ENCODE measurements at regions not wholly inside any gene's neighbourhood (a gene's known extent, or its start where the extent isn't known, plus 50 kb on each side); places are given as distances from the start of the nearest gene placed in this dataset.
"Not testable (repeated sequence)": the region's sequence is repeated elsewhere in the genome, so short reads cannot be mapped to it uniquely, and the experiment has no call there.

DNA sequence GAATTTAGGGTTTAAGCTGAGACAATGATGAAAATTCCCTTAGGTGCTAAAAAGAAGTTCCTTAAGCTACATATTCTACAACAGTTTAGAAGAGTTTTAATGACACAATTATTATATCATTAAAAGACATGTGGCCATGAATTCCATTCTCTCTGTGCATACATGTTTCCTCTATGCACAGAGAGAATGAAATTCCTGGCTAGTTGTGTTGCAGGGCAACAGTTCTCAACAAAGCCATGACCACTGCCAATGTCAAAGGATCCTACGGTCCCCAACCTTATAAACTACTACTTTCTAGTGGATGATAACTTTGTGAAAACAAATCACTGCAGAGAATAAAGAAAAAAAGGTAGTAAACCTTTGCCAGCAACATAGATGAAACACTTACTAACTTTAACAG lies 122.7 kb downstream of the OTOL1 start:
- no peaks in the 10 kb centered on the region for H3K36me3 ChIP-seq (ENCODE audit: control insufficient read depth in 4 of 4, insufficient read depth in 4 of 4, low read length in 4 of 4)
- H3K9me3 ChIP-seq (ENCODE audit: control insufficient read depth in 4 of 4, insufficient read depth in 3 of 4, low read length in 3 of 4), result no peaks in the 10 kb centered on the region
- no peaks in the 10 kb centered on the region for H3K27me3 ChIP-seq (ENCODE audit: control insufficient read depth in 3 of 3, insufficient read depth in 3 of 3, low read length in 2 of 3)
- TF ChIP-seq, protein P1, sequence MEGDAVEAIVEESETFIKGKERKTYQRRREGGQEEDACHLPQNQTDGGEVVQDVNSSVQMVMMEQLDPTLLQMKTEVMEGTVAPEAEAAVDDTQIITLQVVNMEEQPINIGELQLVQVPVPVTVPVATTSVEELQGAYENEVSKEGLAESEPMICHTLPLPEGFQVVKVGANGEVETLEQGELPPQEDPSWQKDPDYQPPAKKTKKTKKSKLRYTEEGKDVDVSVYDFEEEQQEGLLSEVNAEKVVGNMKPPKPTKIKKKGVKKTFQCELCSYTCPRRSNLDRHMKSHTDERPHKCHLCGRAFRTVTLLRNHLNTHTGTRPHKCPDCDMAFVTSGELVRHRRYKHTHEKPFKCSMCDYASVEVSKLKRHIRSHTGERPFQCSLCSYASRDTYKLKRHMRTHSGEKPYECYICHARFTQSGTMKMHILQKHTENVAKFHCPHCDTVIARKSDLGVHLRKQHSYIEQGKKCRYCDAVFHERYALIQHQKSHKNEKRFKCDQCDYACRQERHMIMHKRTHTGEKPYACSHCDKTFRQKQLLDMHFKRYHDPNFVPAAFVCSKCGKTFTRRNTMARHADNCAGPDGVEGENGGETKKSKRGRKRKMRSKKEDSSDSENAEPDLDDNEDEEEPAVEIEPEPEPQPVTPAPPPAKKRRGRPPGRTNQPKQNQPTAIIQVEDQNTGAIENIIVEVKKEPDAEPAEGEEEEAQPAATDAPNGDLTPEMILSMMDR (IDR thresholded peaks at IDR 0.05; ENCODE audit: control extremely low read depth, extremely low read depth), result no peak
- ATAC-seq (ENCODE audit: insufficient read depth, low FRiP score), result no peak
- no peak overlapping the region for H3K4me3 ChIP-seq
- no peak overlapping the region for H3K27ac ChIP-seq (ENCODE audit: low read depth in 1 of 2, low read length in 1 of 2)
- no peak overlapping the region for H3K9ac ChIP-seq (ENCODE audit: insufficient read depth in 1 of 2, low read length in 2 of 2)
- no peak for DNase-seq
- H3K4me1 ChIP-seq (ENCODE audit: control insufficient read depth in 5 of 5, insufficient read depth in 5 of 5, low read length in 5 of 5), result no peaks in the 10 kb centered on the region
- WGBS, 2 donors, result 76 to 80% methylated on average over 1 of the region's 1 CpG

DNA sequence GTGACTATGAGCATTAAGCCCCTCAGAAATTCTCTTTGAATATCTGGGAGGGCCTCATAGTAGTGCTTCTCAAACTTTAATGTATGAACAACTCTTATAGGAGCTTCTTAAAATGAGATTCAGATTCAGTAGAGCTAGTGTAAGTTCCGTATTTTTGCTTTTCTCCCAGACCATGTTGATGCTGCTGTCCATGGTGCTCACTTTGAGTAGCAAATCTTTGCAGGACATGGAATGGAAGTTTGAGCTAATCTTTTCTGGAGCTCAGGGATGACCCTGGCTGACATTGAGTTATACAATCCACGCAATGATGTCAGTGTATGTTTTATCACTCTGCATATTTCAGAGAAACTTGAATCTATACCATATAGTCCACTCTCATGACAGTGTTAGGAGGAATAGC lies 134.2 kb downstream of the OTOL1 start:
- H3K4me1 ChIP-seq (ENCODE audit: control insufficient read depth in 5 of 5, insufficient read depth in 5 of 5, low read length in 5 of 5), result no peaks in the 10 kb centered on the region
- 62 to 71% methylated on average over 2 of the region's 2 CpGs for WGBS, 2 donors

DNA sequence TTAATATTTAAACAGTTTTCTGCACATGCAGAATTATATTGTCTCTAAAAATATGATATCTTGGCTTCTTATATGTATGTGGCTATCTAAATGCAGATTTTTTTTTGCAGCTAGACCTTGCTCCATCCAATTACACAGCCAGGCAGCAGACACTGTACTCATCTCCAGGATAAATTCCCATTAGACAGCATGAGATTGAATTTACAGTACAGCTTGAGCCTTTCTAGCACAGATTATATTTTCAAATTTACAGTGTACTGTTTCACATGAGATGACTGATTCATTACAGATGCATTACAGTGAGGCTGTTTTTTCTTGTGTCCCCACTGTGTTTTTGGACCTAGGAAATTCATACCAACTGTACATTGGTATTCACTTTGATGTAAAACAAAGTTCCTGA lies 134.9 kb downstream of the OTOL1 start:
- H3K9me3 ChIP-seq (ENCODE audit: control insufficient read depth in 4 of 4, insufficient read depth in 3 of 4, low read length in 3 of 4), result no peaks in the 10 kb centered on the region
- TF ChIP-seq, protein P1 (IDR thresholded peaks at IDR 0.05; ENCODE audit: control extremely low read depth, extremely low read depth), result no peak
- DNase-seq (no peak), ATAC-seq (ENCODE audit: insufficient read depth, low FRiP score) (no peak)
- no peak overlapping the region for H3K27ac ChIP-seq (ENCODE audit: low read depth in 1 of 2, low read length in 1 of 2)
- no peak overlapping the region for H3K4me3 ChIP-seq
- no peak overlapping the region for H3K9ac ChIP-seq (ENCODE audit: insufficient read depth in 1 of 2, low read length in 2 of 2)
- H3K4me1 ChIP-seq (ENCODE audit: control insufficient read depth in 5 of 5, insufficient read depth in 5 of 5, low read length in 5 of 5), result no peaks in the 10 kb centered on the region
- H3K36me3 ChIP-seq (ENCODE audit: control insufficient read depth in 4 of 4, insufficient read depth in 4 of 4, low read length in 4 of 4), result no peaks in the 10 kb centered on the region
- no peaks in the 10 kb centered on the region for H3K27me3 ChIP-seq (ENCODE audit: control insufficient read depth in 3 of 3, insufficient read depth in 3 of 3, low read length in 2 of 3)

More for the DNA sequence above, 134.2 kb downstream of the OTOL1 start:
- DNase-seq (peak in 1 of 3 donors; percentile 47), ATAC-seq (ENCODE audit: insufficient read depth, low FRiP score) (no peak)
- Histone ChIP-seq H3K9me3 (ENCODE audit: control insufficient read depth in 4 of 4, insufficient read depth in 3 of 4, low read length in 3 of 4) (no peaks in the 10 kb centered on the region), H3K27me3 (ENCODE audit: control insufficient read depth in 3 of 3, insufficient read depth in 3 of 3, low read length in 2 of 3) (no peaks in the 10 kb centered on the region), H3K36me3 (ENCODE audit: control insufficient read depth in 4 of 4, insufficient read depth in 4 of 4, low read length in 4 of 4) (no peaks in the 10 kb centered on the region), H3K4me3 (no peak overlapping the region), H3K9ac (ENCODE audit: insufficient read depth in 1 of 2, low read length in 2 of 2) (no peak overlapping the region), H3K27ac (ENCODE audit: low read depth in 1 of 2, low read length in 1 of 2) (no peak overlapping the region)
- TF ChIP-seq, protein P1 (IDR thresholded peaks at IDR 0.05; ENCODE audit: control extremely low read depth, extremely low read depth), result no peak

GRCh38 chr3:161637559-161637958 lies 141.0 kb downstream of the OTOL1 start:
- Histone ChIP-seq H3K9ac (ENCODE audit: insufficient read depth in 1 of 2, low read length in 2 of 2) (no peak overlapping the region), H3K9me3 (ENCODE audit: control insufficient read depth in 4 of 4, insufficient read depth in 3 of 4, low read length in 3 of 4) (no peaks in the 10 kb centered on the region), H3K4me3 (no peak overlapping the region), H3K36me3 (ENCODE audit: control insufficient read depth in 4 of 4, insufficient read depth in 4 of 4, low read length in 4 of 4) (no peaks in the 10 kb centered on the region), H3K4me1 (ENCODE audit: control insufficient read depth in 5 of 5, insufficient read depth in 5 of 5, low read length in 5 of 5) (no peaks in the 10 kb centered on the region), H3K27me3 (ENCODE audit: control insufficient read depth in 3 of 3, insufficient read depth in 3 of 3, low read length in 2 of 3) (no peaks in the 10 kb centered on the region), H3K27ac (ENCODE audit: low read depth in 1 of 2, low read length in 1 of 2) (no peak overlapping the region)
- WGBS, 2 donors, result 56 to 60% methylated on average over 2 of the region's 2 CpGs
- no peak for ATAC-seq (ENCODE audit: insufficient read depth, low FRiP score)
- DNase-seq, result no peak
- TF ChIP-seq, protein P1 (IDR thresholded peaks at IDR 0.05; ENCODE audit: control extremely low read depth, extremely low read depth), result no peak

- not testable (repeated sequence) for DNase-seq; H3K4me1 ChIP-seq (ENCODE audit: control insufficient read depth in 5 of 5, insufficient read depth in 5 of 5, low read length in 5 of 5); H3K27me3 ChIP-seq (ENCODE audit: control insufficient read depth in 3 of 3, insufficient read depth in 3 of 3, low read length in 2 of 3); H3K4me3 ChIP-seq; ATAC-seq (ENCODE audit: insufficient read depth, low FRiP score); H3K36me3 ChIP-seq (ENCODE audit: control insufficient read depth in 4 of 4, insufficient read depth in 4 of 4, low read length in 4 of 4); H3K27ac ChIP-seq (ENCODE audit: low read depth in 1 of 2, low read length in 1 of 2); H3K9me3 ChIP-seq (ENCODE audit: control insufficient read depth in 4 of 4, insufficient read depth in 3 of 4, low read length in 3 of 4); H3K9ac ChIP-seq (ENCODE audit: insufficient read depth in 1 of 2, low read length in 2 of 2)
- 73 to 86% methylated on average over 5 of the region's 5 CpGs for WGBS, 2 donors
These were observed 142.5 kb downstream of the OTOL1 start for GRCh38 chr3:161639095-161639494.
